Muscle layer of duodenum (tissue), 2 donors: ENCODE measurements at regions not wholly inside any gene's neighbourhood (a gene's known extent, or its start where the extent isn't known, plus 50 kb on each side); places are given as distances from the start of the nearest gene placed in this dataset.
A peak's percentile ranks its signal among the peaks of the same experiment; 100 is the strongest.
"Not testable (repeated sequence)": the region's sequence is repeated elsewhere in the genome, so short reads cannot be mapped to it uniquely, and the experiment has no call there.

ENCODE experiments used
- H3K27ac ChIP-seq: one replicate; pipeline ENCODE4 v1.7.0; 2013; ENCODE audit warnings: mild to moderate bottlenecking, low read length
- H3K27me3 ChIP-seq: one replicate; pipeline ENCODE4 v1.7.0; 2013; ENCODE audit warnings: low read depth, mild to moderate bottlenecking, control low read depth, low read length
- H3K36me3 ChIP-seq, 2 donors: one replicate each; pipeline ENCODE4 v1.7.0; 2013; ENCODE audit warnings: low read length in 2 of 2, control low read depth in 1 of 2, mild to moderate bottlenecking in 1 of 2; ENCODE audit not compliant: insufficient read depth in 2 of 2, control insufficient read depth in 1 of 2
- H3K4me1 ChIP-seq, 2 donors: one replicate each; pipeline ENCODE4 v1.7.0; 2013; ENCODE audit warnings: low read length in 2 of 2, mild to moderate bottlenecking in 2 of 2, control low read depth in 1 of 2, moderate library complexity in 1 of 2; ENCODE audit not compliant: insufficient read depth in 2 of 2, control insufficient read depth in 1 of 2
- H3K4me3 ChIP-seq, 2 donors: one replicate each; pipeline ENCODE4 v1.7.0; 2013; ENCODE audit warnings: low read length in 2 of 2, low read depth in 1 of 2, mild to moderate bottlenecking in 1 of 2
- H3K9me3 ChIP-seq, 2 donors: one replicate each; pipeline ENCODE4 v1.7.0; 2013; ENCODE audit warnings: low read length in 2 of 2, control low read depth in 1 of 2, mild to moderate bottlenecking in 1 of 2; ENCODE audit not compliant: control insufficient read depth in 1 of 2
- donor health status: healthy.

- Histone ChIP-seq H3K27ac (no peak overlapping the region), H3K9me3 (no peaks in the 10 kb centered on the region), H3K4me1 (no peaks in the 10 kb centered on the region), H3K36me3 (no peaks in the 10 kb centered on the region), H3K4me3 (no peak overlapping the region), H3K27me3 (no peaks in the 10 kb centered on the region)
Observed at GRCh38 chrX:155757046-155757759, 123.9 kb upstream of the VAMP7 start.

DNA sequence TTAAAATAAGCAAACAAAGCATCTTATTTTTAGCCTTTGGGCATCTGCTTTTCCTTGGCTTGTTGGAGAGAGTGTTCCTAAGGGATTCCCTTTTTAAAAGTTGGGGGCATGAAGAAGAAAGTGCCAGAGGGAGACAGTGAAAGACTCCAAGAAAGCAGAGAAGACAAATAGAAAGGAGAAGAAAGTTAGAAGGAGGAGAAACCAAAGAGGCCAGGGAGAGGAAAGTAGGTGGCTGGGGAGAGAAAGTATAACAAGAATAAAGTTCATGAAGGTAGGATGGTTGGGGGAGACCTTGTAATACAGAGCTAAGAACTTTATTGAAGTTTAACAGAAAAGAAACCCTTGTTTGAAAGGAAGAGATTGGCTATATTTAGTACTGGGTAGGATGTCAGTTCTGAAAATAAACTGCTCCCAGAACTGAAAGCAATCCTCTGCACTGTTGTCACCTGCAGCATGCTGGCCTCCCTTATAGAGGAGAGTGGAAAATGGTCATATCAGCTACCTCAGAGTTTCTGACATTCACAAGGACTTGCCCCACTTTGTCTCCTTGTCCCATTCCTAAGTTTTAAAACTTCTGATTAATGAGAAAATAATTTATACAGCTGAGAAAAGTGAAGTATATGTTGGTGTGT lies 125.3 kb upstream of the VAMP7 start:
- H3K27me3 ChIP-seq: no peaks in the 10 kb centered on the region
- H3K36me3 ChIP-seq: no peaks in the 10 kb centered on the region
- H3K4me3 ChIP-seq: no peak overlapping the region
- H3K27ac ChIP-seq: no peak overlapping the region
- H3K9me3 ChIP-seq: no peaks in the 10 kb centered on the region
- H3K4me1 ChIP-seq: no peaks in the 10 kb centered on the region

- Histone ChIP-seq H3K27me3 (no peaks in the 10 kb centered on the region), H3K36me3 (no peaks in the 10 kb centered on the region), H3K9me3 (no peaks in the 10 kb centered on the region), H3K27ac (no peak overlapping the region), H3K4me3 (no peak overlapping the region), H3K4me1 (no peaks in the 10 kb centered on the region)
Observed at GRCh38 chrX:155751131-155751530, 130.0 kb upstream of the VAMP7 start.

- no peaks in the 10 kb centered on the region for H3K27me3 ChIP-seq
- H3K4me3 ChIP-seq: no peak overlapping the region
- H3K27ac ChIP-seq: no peak overlapping the region
- no peaks in the 10 kb centered on the region for H3K36me3 ChIP-seq
- H3K4me1 ChIP-seq: peaks cover 0 to 6% of the 10 kb centered on the region in 2 donors
- no peaks in the 10 kb centered on the region for H3K9me3 ChIP-seq
Observed at GRCh38 chrX:155747520-155747919, 133.6 kb upstream of the VAMP7 start.

DNA sequence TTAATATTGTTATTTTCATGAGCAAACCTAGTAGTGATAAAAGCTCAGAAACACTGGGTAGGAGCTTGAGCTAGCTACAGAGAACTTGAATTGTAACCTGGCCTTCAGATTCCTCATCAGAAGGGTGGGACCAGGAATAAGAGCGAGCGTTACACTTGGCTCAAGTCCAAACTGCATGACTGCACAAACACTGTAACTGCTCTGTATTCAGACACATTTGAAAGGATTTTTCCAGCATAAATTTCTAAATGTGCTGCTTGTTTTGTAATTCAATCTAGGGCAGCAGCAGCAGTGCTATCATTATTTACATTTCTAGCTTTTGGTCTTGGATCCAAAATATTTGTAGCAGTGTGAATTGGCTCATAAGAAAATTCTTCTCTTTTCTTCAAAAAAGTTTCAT lies 133.0 kb upstream of the TMLHE start:
- Histone ChIP-seq H3K27ac (no peak overlapping the region), H3K27me3 (no peaks in the 10 kb centered on the region), H3K9me3 (no peaks in the 10 kb centered on the region), H3K4me3 (no peak overlapping the region), H3K4me1 (peaks cover 0 to 6% of the 10 kb centered on the region in 2 donors), H3K36me3 (no peaks in the 10 kb centered on the region)

DNA sequence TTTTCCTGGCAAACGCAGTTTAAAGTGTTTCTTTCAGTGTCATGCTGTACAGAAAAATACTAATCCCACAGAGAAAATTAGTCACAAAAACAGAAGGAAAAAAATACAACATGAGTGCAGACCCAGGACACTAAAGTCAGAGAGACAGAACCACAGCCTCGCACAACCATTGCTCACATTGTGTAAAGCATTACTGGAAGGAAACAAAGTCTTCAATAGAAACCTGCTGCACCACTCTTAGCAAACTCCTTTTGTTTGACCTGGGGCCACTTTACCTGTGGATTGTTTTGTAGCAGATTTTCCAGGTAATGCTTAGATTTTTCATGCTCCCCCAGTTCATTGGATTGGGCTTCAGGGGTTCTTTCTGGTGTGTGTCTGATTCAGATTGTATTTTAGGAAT lies 131.8 kb upstream of the TMLHE start:
- Histone ChIP-seq H3K27ac (no peak overlapping the region), H3K4me1 (peaks cover 0 to 6% of the 10 kb centered on the region in 2 donors), H3K9me3 (no peaks in the 10 kb centered on the region), H3K4me3 (peak overlapping the region in 1 of 2 donors; percentile 40), H3K27me3 (no peaks in the 10 kb centered on the region), H3K36me3 (no peaks in the 10 kb centered on the region)

- not testable (repeated sequence) for H3K4me1 ChIP-seq, H3K36me3 ChIP-seq, H3K27ac ChIP-seq, H3K9me3 ChIP-seq, H3K4me3 ChIP-seq, H3K27me3 ChIP-seq
Observed at GRCh38 chrX:155728335-155728734, 115.6 kb upstream of the TMLHE start.

DNA sequence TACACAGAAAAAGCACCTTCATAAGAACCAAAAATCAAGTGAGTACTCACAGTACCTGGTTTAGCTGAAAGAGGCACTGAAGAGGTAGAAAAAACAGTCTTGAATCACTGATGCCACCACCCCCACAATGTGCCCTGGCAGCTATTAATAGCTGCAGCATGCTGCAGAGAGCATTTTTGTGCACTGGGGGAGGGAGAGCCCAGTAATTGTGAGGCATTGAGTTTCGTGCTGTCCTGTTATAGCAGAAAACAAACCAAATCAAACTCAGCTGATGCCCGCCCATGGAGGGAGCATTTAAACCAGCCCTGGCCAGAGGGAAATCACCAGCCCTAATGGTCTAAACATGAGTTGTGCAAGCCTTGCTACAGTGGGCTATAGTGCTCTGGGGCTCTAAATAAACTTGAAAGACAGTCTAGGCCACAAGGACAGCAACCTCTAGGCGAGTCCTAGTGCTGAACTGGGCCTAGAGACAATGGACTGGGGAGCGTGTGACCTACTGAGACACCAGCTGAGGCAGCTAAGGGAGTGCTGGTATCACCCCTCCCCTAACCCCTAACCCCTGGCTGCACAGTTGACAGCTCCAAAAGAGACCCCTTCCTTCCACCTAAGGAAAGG lies 106.3 kb upstream of the TMLHE start:
- no peak overlapping the region for H3K4me3 ChIP-seq
- H3K27ac ChIP-seq: no peak overlapping the region
- no peaks in the 10 kb centered on the region for H3K9me3 ChIP-seq
- no peaks in the 10 kb centered on the region for H3K27me3 ChIP-seq
- H3K36me3 ChIP-seq: no peaks in the 10 kb centered on the region
- peaks cover 0 to 6% of the 10 kb centered on the region in 2 donors for H3K4me1 ChIP-seq

GRCh38 chrX:155715141-155715540 lies 102.4 kb upstream of the TMLHE start:
- Histone ChIP-seq H3K9me3 (peaks cover 0 to 16% of the 10 kb centered on the region in 2 donors), H3K36me3 (no peaks in the 10 kb centered on the region), H3K27ac (no peak overlapping the region), H3K4me1 (peaks cover 0 to 6% of the 10 kb centered on the region in 2 donors), H3K4me3 (no peak overlapping the region), H3K27me3 (no peaks in the 10 kb centered on the region)

GRCh38 chrX:155695419-155695818 lies 82.7 kb upstream of the TMLHE start:
- Histone ChIP-seq H3K27me3 (no peaks in the 10 kb centered on the region), H3K4me3 (no peak overlapping the region), H3K36me3 (no peaks in the 10 kb centered on the region), H3K4me1 (no peaks in the 10 kb centered on the region), H3K9me3 (no peaks in the 10 kb centered on the region), H3K27ac (no peak overlapping the region)

DNA sequence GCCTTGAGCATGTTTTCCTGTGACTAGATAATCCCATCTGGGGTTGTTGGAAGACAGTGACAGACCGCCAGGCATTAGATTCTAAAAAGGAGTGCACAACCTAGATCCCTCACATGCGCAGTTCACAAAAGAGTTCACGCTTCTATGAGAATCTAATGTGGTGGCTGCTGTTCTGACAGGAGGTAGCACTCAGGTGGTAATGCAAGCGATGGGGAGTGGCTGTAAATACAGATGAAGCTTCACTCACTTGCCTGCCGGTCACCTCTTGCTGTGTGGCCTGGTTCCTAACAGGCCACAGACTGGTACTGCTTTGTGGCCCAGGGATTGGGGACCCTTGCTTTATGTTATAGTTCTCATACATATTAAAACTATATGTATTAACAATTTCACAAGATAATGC lies 81.9 kb upstream of the TMLHE start:
- H3K36me3 ChIP-seq: no peaks in the 10 kb centered on the region
- H3K27ac ChIP-seq: no peak overlapping the region
- H3K27me3 ChIP-seq: no peaks in the 10 kb centered on the region
- H3K9me3 ChIP-seq: no peaks in the 10 kb centered on the region
- H3K4me3 ChIP-seq: no peak overlapping the region
- H3K4me1 ChIP-seq: no peaks in the 10 kb centered on the region
